ENCODE measurements at regions not wholly inside any gene's neighbourhood (a gene's known extent, or its start where the extent isn't known, plus 50 kb on each side); places are given as distances from the start of the nearest gene placed in this dataset.
"Not testable (repeated sequence)": the region's sequence is repeated elsewhere in the genome, so short reads cannot be mapped to it uniquely, and the experiment has no call there.

GRCh38 chr15:23912191-23912590 lies 225.1 kb upstream of the NDN start:
- FAIRE-seq: no peak
- no peak for DNase-seq (ENCODE audit: insufficient read length, low spot score)

DNA sequence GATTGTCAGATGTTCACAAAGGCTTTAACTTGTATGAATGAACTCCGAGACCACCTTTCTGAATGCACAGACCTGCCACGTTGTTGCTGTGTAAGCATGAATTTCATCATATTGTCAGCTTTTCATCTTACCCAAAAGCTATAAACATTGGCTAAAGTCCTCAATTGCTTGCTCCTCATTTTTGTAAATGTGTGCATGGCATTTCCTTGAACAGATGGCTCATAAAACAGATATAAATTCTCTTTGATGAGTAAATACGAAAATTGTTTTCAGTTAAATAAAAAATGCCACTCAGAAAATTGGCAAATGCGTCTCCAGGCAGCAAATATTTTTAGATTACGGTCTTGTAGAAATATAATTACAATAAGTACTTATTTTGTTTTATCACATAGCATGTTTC lies 226.0 kb upstream of the NDN start:
- FAIRE-seq (no peak), DNase-seq (ENCODE audit: insufficient read length, low spot score) (no peak)

DNA sequence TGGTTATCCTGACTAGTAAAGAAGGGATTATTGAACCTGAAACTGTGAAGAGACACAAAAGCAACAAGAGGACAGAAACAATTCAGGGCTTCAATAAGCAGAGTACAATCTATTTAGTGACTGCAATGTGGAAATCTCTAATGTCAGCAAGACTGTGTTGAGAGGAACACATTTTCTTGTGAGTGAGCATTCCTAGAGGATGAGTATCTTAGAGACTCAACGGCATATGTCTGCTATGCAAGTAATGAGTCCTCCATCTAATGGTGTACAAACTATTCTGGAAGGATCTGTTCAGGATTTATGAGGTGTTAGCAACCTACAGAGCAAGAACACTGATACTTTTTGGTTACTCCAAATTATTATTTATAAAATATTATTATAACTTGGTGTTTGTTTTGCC lies 226.5 kb upstream of the NDN start:
- no peak for DNase-seq (ENCODE audit: insufficient read length, low spot score)
- FAIRE-seq: no peak

GRCh38 chr15:23924686-23925085 lies 237.6 kb upstream of the NDN start:
- DNase-seq (ENCODE audit: insufficient read length, low spot score) (no peak), FAIRE-seq (no peak)

- FAIRE-seq (no peak), DNase-seq (ENCODE audit: insufficient read length, low spot score) (no peak)
Observed at GRCh38 chr15:23954931-23955330, 267.8 kb upstream of the NDN start.

DNA sequence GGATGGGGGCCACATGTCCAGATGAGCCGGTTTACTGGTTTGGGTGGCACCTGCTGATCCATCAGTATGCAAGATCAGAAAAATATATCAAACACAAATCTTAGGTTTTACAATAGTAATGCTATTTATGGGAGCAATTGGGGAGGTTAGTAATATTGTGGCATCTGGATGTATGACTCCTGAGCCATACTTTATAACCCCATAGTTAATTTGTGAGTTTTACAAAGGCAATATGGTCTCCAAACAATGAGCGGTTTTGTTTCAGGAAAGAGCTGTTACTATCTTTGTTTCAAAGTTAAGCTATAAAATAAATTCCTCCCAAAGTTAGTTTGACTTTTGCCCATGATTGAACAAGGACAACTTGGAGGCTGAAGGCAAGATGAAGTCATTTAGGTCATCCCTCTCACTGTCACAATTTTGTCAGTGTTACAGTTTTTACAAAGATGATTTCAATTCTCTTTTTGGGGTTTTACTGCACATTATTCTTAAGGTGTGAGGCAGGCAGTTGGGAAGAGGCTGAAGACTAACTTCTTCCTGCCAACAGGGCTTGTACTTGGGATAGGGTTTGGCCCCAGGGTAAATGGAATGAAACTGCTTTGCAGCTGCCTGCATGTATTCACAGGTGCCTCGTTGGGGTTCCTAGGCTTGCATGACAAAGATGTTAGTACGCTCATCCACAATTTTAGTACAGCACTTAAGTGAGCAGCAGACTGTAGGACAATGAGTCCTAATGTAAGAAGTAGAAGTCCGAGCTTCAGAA lies 296.6 kb upstream of the NDN start:
- FAIRE-seq: no peak

GRCh38 chr15:23994273-23994672 lies 307.2 kb upstream of the NDN start:
- DNase-seq (ENCODE audit: insufficient read length, low spot score) (no peak), FAIRE-seq (no peak)

More for the DNA sequence above, 296.6 kb upstream of the NDN start:
- no peak for DNase-seq (ENCODE audit: insufficient read length, low spot score)

- DNase-seq (ENCODE audit: insufficient read length, low spot score): no peak
- FAIRE-seq: no peak
Observed at GRCh38 chr15:23998056-23998455, 311.0 kb upstream of the NDN start.

GRCh38 chr15:24008476-24008875 lies 321.4 kb upstream of the NDN start:
- FAIRE-seq: no peak
- no peak for DNase-seq (ENCODE audit: insufficient read length, low spot score)

DNA sequence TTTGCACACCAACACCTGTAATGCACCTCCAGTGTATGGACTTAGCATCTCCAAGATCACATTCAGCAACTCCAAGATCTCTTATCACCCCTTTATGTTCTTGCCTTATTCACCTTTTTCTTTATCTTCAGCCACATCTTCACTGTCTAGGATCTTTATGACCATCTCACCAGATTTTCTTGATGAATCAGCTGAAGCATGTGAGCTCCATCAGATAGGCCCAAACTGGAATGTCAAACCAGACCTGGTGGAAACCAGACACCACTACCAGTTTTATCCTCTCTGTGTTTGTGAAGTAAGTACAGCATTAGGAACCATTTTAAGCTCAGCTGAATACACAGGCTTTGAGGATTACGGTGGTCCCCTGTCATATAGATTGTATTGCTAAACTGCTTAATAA lies 330.4 kb upstream of the NDN start:
- no peak for FAIRE-seq
- DNase-seq (ENCODE audit: insufficient read length, low spot score): no peak

DNA sequence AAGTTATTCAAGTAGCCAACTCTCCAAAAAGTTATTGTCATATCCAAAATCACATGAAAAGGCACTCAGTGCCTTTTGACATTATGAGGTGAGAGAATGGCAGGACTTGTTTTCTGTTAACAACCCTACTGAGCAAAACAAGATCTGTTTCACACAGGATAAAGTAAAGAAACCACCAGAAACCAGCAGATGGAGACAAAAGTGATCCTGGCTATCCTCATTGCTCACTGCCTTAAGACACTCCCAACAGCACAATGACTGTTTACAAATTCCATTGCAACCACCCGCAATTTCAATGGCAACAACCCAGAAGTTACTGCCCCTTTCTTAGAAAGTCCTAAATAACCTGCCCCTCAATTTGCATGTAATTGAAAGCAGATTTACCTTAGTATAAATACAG lies 352.6 kb upstream of the NDN start:
- FAIRE-seq (no peak), DNase-seq (ENCODE audit: insufficient read length, low spot score) (no peak)

- DNase-seq (ENCODE audit: insufficient read length, low spot score) (no peak), FAIRE-seq (no peak)
Observed at GRCh38 chr15:24054547-24055245, 367.6 kb upstream of the NDN start.

DNA sequence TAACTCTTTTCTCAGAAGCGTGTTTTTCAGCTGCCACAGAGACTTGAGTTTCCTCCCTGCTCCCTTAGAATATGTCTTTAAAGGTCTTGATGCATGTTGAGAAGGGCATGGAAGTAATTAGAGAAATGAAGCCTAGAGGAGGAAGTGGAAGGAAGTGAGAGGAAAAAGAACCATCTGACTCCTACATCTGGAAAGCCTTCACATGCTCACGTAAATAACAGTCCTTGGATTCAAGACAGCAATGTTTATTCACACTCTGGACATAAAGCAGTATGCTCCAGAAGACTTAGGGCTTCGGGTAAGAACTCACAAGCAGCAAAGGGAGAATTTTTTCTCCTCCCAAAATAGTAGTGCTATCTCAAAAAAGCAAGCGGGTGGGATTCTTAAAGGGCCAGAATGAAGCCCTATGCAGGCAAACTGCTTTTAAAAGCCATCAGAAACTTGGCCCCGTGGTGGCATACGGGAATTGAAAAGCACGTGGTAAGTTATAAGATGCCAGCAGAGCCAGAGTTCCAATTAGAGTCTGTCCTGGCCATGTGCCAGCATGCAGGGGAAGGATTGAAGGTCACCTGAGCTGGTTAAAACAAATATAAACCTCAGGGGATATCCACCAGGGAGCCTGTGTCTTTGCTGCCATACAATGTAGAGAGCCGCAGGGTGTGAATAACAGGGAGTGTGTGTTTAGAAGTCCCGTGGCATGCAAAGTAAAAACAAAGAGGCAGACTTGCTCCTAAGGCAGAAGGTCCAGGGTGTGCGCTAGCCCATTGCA lies 380.8 kb upstream of the NDN start:
- FAIRE-seq (no peak), DNase-seq (ENCODE audit: insufficient read length, low spot score) (no peak)

DNA sequence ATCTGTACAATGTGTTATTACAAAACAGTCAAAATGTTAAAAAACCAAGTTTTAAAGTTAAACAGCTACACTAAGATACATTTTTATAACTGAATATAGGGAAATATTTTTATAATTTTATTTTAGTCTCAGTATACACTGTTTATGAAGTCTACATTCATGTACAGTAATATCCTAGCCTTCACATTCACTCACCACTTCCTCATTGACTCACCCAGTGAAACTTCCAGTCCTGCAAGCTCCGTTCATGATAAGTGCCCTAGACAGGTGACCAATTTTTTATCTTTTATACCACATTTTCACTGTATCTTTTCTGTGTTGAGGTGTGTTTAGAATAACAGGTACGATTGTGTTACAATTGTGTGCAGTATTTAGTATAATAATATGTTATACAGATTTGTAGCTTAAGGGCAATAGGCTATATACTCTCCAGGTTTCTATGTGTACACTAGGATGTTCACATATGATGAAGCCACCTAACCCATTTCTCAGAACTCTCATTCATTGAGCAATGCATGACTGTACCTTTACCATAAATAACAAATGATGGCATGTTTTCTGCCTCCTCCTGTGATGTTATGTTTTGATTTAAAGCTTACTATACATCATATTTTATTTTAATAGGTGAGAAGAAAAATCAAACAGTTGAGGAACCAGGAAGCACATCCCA lies 388.4 kb upstream of the NDN start:
- DNase-seq (ENCODE audit: insufficient read length, low spot score) (no peak), FAIRE-seq (no peak)

DNA sequence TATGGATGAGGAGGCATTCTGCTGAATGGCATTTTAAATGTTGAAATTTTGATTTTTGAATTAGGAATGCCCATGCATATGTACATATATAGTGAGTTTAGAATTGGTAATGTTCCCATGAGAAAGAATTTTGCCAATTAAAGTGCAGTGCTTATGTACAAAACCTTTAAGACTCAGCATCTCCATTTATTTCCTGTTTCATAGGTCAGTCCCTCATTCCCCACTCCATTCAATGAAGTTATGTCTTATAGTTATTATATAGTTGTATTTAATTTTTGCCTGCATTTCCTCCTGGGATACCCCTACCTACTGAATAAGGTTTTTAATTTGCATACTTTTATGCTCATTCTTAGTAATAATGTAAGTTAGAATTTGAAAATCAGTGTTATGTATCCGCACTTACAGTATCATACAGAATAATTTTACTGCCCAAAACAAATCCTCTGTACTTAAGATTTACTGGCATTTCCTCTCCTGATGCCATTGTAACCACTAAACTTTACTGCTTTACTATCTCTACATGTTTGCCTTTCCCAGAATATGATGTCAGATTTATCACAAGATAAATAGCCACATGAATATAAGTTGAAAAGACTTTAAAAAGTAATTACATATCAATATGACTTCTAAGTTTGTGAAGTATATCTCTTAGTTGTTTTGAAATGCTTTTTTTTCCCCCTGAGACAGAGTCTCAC lies 389.1 kb upstream of the NDN start:
- DNase-seq (ENCODE audit: insufficient read length, low spot score): no peak
- no peak for FAIRE-seq

DNA sequence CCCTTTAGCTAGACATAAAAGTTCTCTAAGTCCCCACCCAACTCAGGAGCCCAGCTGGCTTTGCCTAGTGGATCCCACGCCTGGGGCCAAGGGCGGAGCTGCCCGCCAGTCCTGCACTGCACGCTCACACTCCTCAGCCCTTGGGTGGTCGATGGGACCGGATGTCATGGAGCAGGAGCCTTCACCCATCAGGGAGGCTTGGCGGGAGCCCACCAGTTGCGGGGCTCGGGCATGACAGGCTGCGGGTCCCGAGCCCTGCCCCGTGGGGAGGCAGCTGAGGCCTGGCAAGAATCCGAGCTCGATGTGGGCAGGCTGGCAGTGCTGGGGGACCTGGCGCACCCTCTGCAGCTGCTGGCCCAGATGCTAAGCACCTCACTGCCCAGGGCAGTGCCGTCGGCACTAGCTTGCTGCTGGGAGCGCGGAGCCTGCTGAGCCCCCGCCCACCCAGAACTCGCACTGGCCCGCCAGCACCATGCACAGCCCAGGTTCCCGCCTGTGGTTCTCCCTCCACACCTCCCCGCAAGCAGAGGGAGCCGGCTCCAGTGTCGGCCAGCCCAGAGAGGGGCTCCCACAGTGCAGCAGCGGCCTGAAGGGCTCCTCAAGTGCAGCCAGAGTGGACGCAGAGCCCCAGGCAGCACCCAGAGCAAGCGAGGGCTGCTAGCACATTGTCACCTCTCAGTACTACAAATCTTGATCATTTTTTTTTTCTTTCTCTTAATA lies 391.4 kb upstream of the NDN start:
- no peak for FAIRE-seq
- DNase-seq (ENCODE audit: insufficient read length, low spot score): no peak

- FAIRE-seq: not testable (repeated sequence)
Observed at GRCh38 chr15:24088941-24089340, 401.8 kb upstream of the NDN start.

GRCh38 chr15:24101503-24101902 lies 414.4 kb upstream of the NDN start:
- DNase-seq (ENCODE audit: insufficient read length, low spot score); FAIRE-seq: not testable (repeated sequence)

More at GRCh38 chr15:24088941-24089340, 401.8 kb upstream of the NDN start:
- not testable (repeated sequence) for DNase-seq (ENCODE audit: insufficient read length, low spot score)

GRCh38 chr15:24107524-24107923 lies 420.4 kb upstream of the NDN start:
- FAIRE-seq; DNase-seq (ENCODE audit: insufficient read length, low spot score): not testable (repeated sequence)

DNA sequence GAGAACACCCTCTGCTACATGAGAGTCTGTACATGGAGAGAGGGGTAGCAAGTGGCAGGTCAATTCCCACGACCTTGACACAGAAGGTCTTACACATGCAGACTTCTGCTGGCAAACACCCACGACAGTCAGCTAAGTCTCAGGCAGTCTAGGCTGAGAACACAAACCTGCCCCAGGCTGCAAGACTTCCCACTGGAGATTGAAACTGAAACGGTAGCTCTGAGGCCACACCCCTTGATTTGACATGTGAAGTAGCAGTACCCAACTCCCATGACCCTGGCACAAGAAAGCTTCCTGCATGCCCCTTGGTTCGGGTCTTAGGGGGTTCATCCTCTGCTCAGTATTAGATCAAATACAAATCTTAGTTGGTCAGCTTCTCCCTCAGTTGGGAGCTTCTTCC lies 420.8 kb upstream of the NDN start:
- not testable (repeated sequence) for FAIRE-seq

More for the DNA sequence above, 420.8 kb upstream of the NDN start:
- not testable (repeated sequence) for DNase-seq (ENCODE audit: insufficient read length, low spot score)

All from GM19239 (cell line).